Uterus (tissue), 3 donors: ENCODE measurements at regions not wholly inside any gene's neighbourhood (a gene's known extent, or its start where the extent isn't known, plus 50 kb on each side); places are given as distances from the start of the nearest gene placed in this dataset.

ENCODE experiments used
- DNase-seq, 2 donors: peaks; one replicate each; pipeline ENCODE4 v3.0.0-alpha.2; 2019 to 2020
- H3K27ac ChIP-seq, 2 donors: fragments of 200-600 bp; sonication (generic); 1 replicate in 1 of 2; 2 replicates in 1 of 2; pipeline ENCODE4 v1.5.1; 2016 to 2018
- H3K27me3 ChIP-seq, 2 donors: fragments of 200-600 bp; sonication (generic); one replicate each; pipeline ENCODE4 v1.5.1; 2018 to 2019; ENCODE audit warnings: control low read depth in 1 of 2
- H3K36me3 ChIP-seq, 2 donors: fragments of 200-600 bp; sonication (generic); one replicate each; pipeline ENCODE4 v1.5.1; 2019; ENCODE audit warnings: control low read depth in 1 of 2
- H3K4me1 ChIP-seq, 2 donors: fragments of 200-600 bp; sonication (generic); one replicate each; pipeline ENCODE4 v1.5.1; 2018 to 2019; ENCODE audit warnings: control low read depth in 1 of 2
- H3K4me3 ChIP-seq, 2 donors: fragments of 200-600 bp; sonication (generic); 1 replicate in 1 of 2; 2 replicates in 1 of 2; pipeline ENCODE4 v1.5.1; 2018 to 2019; ENCODE audit warnings: mild to moderate bottlenecking in 1 of 2
- H3K9me3 ChIP-seq, 2 donors: fragments of 200-600 bp; sonication (generic); one replicate each; pipeline ENCODE4 v1.5.1; 2019; ENCODE audit warnings: control low read depth in 1 of 2
- POLR2A ChIP-seq, 2 donors: fragments of 450-650 bp; IDR thresholded peaks; one replicate each; pipeline ENCODE4 v1.6.1; 2016; ENCODE audit warnings: antibody characterized with exemption in 2 of 2, mild to moderate bottlenecking in 1 of 2, moderate library complexity in 1 of 2
- intact Hi-C: fragments of 100-400 bp; cut with DNase I; formaldehyde crosslinking; loops from one replicate; pipeline ENCODE4 v1.15.1; 2023; ENCODE audit warnings: low total_unique reads
- TF ChIP-seq, protein P1 (sequence below), 4 experiments: fragments of 200-600 bp in 2 of 4; fragments of 450-650 bp in 2 of 4; sonication (generic) in 2 of 4; IDR thresholded peaks; one replicate each; pipeline ENCODE4 v1.5.1; 2016 to 2019; ENCODE audit warnings: antibody characterized with exemption in 4 of 4, mild to moderate bottlenecking in 2 of 4, moderate library complexity in 1 of 4
- donor health status: DM: yes; HTN: yes; CAD: no.

- H3K36me3 ChIP-seq: no peaks in the 10 kb centered on the region
- TF ChIP-seq POLR2A (IDR thresholded peaks at IDR 0.05): no peak
- TF ChIP-seq, protein P1, sequence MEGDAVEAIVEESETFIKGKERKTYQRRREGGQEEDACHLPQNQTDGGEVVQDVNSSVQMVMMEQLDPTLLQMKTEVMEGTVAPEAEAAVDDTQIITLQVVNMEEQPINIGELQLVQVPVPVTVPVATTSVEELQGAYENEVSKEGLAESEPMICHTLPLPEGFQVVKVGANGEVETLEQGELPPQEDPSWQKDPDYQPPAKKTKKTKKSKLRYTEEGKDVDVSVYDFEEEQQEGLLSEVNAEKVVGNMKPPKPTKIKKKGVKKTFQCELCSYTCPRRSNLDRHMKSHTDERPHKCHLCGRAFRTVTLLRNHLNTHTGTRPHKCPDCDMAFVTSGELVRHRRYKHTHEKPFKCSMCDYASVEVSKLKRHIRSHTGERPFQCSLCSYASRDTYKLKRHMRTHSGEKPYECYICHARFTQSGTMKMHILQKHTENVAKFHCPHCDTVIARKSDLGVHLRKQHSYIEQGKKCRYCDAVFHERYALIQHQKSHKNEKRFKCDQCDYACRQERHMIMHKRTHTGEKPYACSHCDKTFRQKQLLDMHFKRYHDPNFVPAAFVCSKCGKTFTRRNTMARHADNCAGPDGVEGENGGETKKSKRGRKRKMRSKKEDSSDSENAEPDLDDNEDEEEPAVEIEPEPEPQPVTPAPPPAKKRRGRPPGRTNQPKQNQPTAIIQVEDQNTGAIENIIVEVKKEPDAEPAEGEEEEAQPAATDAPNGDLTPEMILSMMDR (IDR thresholded peaks at IDR 0.05): no peak
- intact Hi-C loops: no loop called here
- no peaks in the 10 kb centered on the region for H3K9me3 ChIP-seq
- no peaks in the 10 kb centered on the region for H3K27me3 ChIP-seq
- DNase-seq: no peak
- no peak overlapping the region for H3K27ac ChIP-seq
- H3K4me1 ChIP-seq: no peaks in the 10 kb centered on the region
- no peak overlapping the region for H3K4me3 ChIP-seq
Observed at GRCh38 chr7:106466867-106467266, 182.1 kb upstream of the NAMPT start.

DNA sequence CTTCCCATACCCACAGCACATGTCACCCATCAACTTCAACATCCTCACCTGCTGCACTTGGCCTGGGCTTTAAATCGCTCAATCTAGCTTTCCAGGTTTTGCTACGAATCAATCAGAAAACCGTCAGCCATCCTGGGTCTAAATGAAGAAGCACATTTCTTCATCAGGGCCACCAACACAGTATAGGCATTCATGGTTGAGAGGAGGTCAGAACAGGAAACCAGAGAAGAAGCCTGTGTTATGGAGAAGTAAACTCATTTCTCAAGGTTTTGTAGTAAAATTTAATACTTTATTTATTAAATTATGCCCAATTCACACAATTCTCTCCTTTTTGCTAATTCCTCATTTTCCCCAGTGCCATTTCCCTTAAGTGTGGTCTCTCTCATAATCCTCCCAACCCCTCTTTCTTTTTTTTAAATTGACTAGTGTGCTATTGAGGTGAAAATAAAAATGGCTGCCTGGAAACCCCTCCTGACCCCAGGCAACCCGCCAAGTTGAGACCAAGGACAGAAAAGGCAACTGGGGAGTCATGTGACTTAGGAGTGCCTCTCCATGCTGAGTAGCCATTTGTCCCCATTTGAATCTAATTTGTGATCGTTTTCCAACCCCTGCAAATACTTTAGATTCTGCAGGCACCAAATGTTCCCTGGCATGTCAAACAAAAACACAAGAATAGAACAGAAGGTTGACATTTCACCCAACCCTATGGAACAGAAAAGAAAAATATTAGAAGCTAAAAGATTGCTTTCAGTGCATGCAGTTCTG, 181.1 kb upstream of the NAMPT start:
- Histone ChIP-seq H3K27me3 (no peaks in the 10 kb centered on the region), H3K36me3 (no peaks in the 10 kb centered on the region), H3K27ac (no peak overlapping the region), H3K9me3 (no peaks in the 10 kb centered on the region), H3K4me3 (no peak overlapping the region), H3K4me1 (no peaks in the 10 kb centered on the region)
- TF ChIP-seq, protein P1 (IDR thresholded peaks at IDR 0.05): no peak
- TF ChIP-seq POLR2A (IDR thresholded peaks at IDR 0.05): no peak
- intact Hi-C loops: no loop called here
- DNase-seq: no peak

GRCh38 chr7:106464651-106465050, 179.9 kb upstream of the NAMPT start:
- intact Hi-C loops: loop anchor here (5.0 kb wide), 1 partner anchor 287 kb away; no protein-coding TSS in a partner anchor
- no peak for DNase-seq
- no peak overlapping the region for H3K4me3 ChIP-seq
- no peaks in the 10 kb centered on the region for H3K4me1 ChIP-seq
- no peak for TF ChIP-seq POLR2A (IDR thresholded peaks at IDR 0.05)
- TF ChIP-seq, protein P1 (IDR thresholded peaks at IDR 0.05): no peak
- H3K27ac ChIP-seq: no peak overlapping the region
- no peaks in the 10 kb centered on the region for H3K36me3 ChIP-seq
- no peaks in the 10 kb centered on the region for H3K27me3 ChIP-seq
- H3K9me3 ChIP-seq: no peaks in the 10 kb centered on the region

DNA sequence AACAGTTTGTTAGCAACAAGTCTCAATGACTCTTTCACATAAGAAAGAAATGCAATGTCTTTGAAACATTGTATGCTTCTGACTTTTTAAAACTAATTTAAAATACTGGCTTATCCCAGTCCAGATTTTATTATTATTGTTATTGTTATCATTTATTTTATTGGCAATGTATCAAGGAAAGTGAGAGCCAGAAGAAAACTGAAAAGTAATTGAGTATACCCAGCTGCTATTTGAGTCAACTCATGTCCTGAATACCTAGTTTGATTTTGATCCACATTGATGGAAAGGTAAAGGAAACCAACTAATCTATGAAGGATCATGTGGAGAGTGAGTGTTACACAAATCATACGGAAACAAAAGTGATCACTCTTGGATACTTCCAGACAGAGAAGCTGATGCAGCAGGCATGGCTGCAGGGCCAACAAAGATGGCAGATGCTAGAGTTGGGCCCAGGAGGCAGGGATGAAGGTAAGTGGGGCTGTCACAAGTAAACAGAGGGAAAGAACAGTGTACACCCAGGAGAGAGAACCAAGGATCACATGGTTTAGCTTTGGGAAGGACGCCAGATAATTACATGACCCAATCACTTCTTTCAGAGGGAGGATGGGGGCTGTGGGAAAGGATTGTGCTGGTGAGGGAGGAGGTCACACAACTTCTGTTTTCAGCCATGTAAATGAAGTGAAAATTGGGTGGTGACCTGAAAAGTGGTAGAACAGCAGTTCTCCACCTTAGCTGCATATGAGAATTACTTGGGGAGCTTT, 179.2 kb upstream of the NAMPT start:
- intact Hi-C loops: loop anchor here (5.0 kb wide), 1 partner anchor 287 kb away; no protein-coding TSS in a partner anchor

More for the DNA sequence above, 179.2 kb upstream of the NAMPT start:
- H3K9me3 ChIP-seq: no peaks in the 10 kb centered on the region
- no peak for DNase-seq
- H3K4me3 ChIP-seq: no peak overlapping the region
- H3K36me3 ChIP-seq: no peaks in the 10 kb centered on the region
- H3K4me1 ChIP-seq: no peaks in the 10 kb centered on the region
- no peaks in the 10 kb centered on the region for H3K27me3 ChIP-seq
- H3K27ac ChIP-seq: no peak overlapping the region
- no peak for TF ChIP-seq POLR2A (IDR thresholded peaks at IDR 0.05)
- TF ChIP-seq, protein P1 (IDR thresholded peaks at IDR 0.05): no peak
